ENCODE measurements at regions not wholly inside any gene's neighbourhood (a gene's known extent, or its start where the extent isn't known, plus 50 kb on each side); places are given as distances from the start of the nearest gene placed in this dataset.

GRCh38 chr18:42586601-42587000 is 528.9 kb downstream of the RIT2 start:
- TF ChIP-seq CTCF (conservative IDR thresholded peaks at IDR 0.05 in 1 of 2, IDR thresholded peaks at IDR 0.05 in 1 of 2; ENCODE audit: low read depth in 1 of 2, low read length in 2 of 2), result no peak
- no peak for TF ChIP-seq EZH2 (IDR thresholded peaks at IDR 0.05; ENCODE audit: low read length, missing control alignments)

All from fibroblast of lung (primary cell).